ENCODE measurements at regions not wholly inside any gene's neighbourhood (a gene's known extent, or its start where the extent isn't known, plus 50 kb on each side); places are given as distances from the start of the nearest gene placed in this dataset.

- H3K27ac ChIP-seq, result no peak overlapping the region
- intact Hi-C loops (cut with DNase I; ENCODE audit: low total_unique reads) (no loop called here), in situ Hi-C loops (cut with MboI; ENCODE audit: low sequenced_read_pairs in 4 of 4) (no loop called here)
- H3K4me1 ChIP-seq, result no peaks in the 10 kb centered on the region
- TF ChIP-seq, protein P1, sequence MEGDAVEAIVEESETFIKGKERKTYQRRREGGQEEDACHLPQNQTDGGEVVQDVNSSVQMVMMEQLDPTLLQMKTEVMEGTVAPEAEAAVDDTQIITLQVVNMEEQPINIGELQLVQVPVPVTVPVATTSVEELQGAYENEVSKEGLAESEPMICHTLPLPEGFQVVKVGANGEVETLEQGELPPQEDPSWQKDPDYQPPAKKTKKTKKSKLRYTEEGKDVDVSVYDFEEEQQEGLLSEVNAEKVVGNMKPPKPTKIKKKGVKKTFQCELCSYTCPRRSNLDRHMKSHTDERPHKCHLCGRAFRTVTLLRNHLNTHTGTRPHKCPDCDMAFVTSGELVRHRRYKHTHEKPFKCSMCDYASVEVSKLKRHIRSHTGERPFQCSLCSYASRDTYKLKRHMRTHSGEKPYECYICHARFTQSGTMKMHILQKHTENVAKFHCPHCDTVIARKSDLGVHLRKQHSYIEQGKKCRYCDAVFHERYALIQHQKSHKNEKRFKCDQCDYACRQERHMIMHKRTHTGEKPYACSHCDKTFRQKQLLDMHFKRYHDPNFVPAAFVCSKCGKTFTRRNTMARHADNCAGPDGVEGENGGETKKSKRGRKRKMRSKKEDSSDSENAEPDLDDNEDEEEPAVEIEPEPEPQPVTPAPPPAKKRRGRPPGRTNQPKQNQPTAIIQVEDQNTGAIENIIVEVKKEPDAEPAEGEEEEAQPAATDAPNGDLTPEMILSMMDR (IDR thresholded peaks at IDR 0.05 in 4 of 5, conservative IDR thresholded peaks at IDR 0.05 in 1 of 5), result no peak
- TF ChIP-seq POLR2A (IDR thresholded peaks at IDR 0.05), result no peak
- H3K9me3 ChIP-seq, result no peaks in the 10 kb centered on the region
- ATAC-seq, result no peak
- H3K36me3 ChIP-seq, result no peaks in the 10 kb centered on the region
- no peak for DNase-seq
- H3K4me3 ChIP-seq, result no peak overlapping the region
- no peaks in the 10 kb centered on the region for H3K27me3 ChIP-seq
Observed at GRCh38 chr19:29320086-29320485, 107.1 kb upstream of the UQCRFS1 start.

DNA sequence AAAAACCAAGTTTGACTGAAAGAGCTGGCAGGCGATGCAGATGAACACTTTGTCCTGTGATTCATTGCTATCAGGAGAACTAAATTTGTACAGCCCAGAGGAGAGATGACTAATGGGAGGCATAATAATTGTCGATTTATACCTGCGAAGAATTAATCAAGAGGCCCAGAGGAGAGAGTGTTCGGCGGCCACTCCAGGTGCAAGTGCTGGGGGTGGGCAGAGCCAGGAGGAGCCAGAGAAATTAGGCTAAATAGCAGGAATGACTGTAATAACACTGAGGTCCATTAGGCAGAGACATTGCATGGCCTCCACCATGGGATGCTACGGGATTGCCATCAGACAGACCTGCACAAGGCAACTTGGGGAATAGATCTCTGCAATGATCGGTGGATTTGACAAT is 107.7 kb upstream of the UQCRFS1 start:
- ATAC-seq (no peak), DNase-seq (no peak)
- no peak overlapping the region for H3K4me3 ChIP-seq
- TF ChIP-seq, protein P1 (IDR thresholded peaks at IDR 0.05 in 4 of 5, conservative IDR thresholded peaks at IDR 0.05 in 1 of 5), result no peak
- no peak for TF ChIP-seq POLR2A (IDR thresholded peaks at IDR 0.05)
- H3K36me3 ChIP-seq, result no peaks in the 10 kb centered on the region
- no peak overlapping the region for H3K27ac ChIP-seq
- H3K27me3 ChIP-seq, result no peaks in the 10 kb centered on the region
- H3K4me1 ChIP-seq, result no peaks in the 10 kb centered on the region
- no peaks in the 10 kb centered on the region for H3K9me3 ChIP-seq
- intact Hi-C loops (cut with DNase I; ENCODE audit: low total_unique reads), result no loop called here
- in situ Hi-C loops (cut with MboI; ENCODE audit: low sequenced_read_pairs in 4 of 4), result no loop called here

- TF ChIP-seq POLR2A (IDR thresholded peaks at IDR 0.05), result no peak
- TF ChIP-seq, protein P1 (IDR thresholded peaks at IDR 0.05 in 4 of 5, conservative IDR thresholded peaks at IDR 0.05 in 1 of 5), result no peak
- ATAC-seq, result no peak
- Histone ChIP-seq H3K4me3 (no peak overlapping the region), H3K27me3 (no peaks in the 10 kb centered on the region), H3K27ac (no peak overlapping the region), H3K36me3 (no peaks in the 10 kb centered on the region), H3K9me3 (no peaks in the 10 kb centered on the region), H3K4me1 (no peaks in the 10 kb centered on the region)
- intact Hi-C loops (cut with DNase I; ENCODE audit: low total_unique reads), result no loop called here
- no peak for DNase-seq
- in situ Hi-C loops (cut with MboI; ENCODE audit: low sequenced_read_pairs in 4 of 4), result no loop called here
Observed at GRCh38 chr19:29321116-29321515, 108.2 kb upstream of the UQCRFS1 start.

- ATAC-seq (no peak), DNase-seq (no peak)
- in situ Hi-C loops (cut with MboI; ENCODE audit: low sequenced_read_pairs in 4 of 4) (no loop called here), intact Hi-C loops (cut with DNase I; ENCODE audit: low total_unique reads) (no loop called here)
- TF ChIP-seq POLR2A (IDR thresholded peaks at IDR 0.05), result no peak
- TF ChIP-seq, protein P1 (IDR thresholded peaks at IDR 0.05 in 4 of 5, conservative IDR thresholded peaks at IDR 0.05 in 1 of 5), result no peak
- Histone ChIP-seq H3K4me1 (no peaks in the 10 kb centered on the region), H3K36me3 (no peaks in the 10 kb centered on the region), H3K4me3 (no peak overlapping the region), H3K9me3 (no peaks in the 10 kb centered on the region), H3K27me3 (no peaks in the 10 kb centered on the region), H3K27ac (no peak overlapping the region)
Observed at GRCh38 chr19:29323021-29323430, 110.1 kb upstream of the UQCRFS1 start.

Measured in gastrocnemius medialis (tissue), 4 donors.